ENCODE measurements at regions not wholly inside any gene's neighbourhood (a gene's known extent, or its start where the extent isn't known, plus 50 kb on each side); places are given as distances from the start of the nearest gene placed in this dataset.

DNA sequence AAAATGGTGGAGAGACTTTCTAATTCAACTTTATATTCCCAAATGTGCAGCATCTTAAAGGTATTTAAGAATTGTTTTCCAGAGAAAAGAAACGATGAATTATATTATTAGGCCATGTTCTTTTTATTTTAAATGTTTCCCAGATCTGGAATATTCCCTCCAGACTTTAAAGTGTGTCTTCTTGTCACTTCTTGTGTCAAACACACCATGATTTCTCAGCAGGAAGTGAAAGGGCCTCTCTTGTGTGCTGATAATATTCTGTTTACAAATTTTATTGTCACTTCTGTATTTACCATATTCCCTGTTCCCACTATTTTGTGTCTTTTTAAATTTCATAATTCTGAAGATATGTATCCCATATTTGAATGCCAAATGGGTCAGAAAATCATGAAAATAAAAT lies 455.0 kb upstream of the FLRT2 start:
- TF ChIP-seq POLR2A (IDR thresholded peaks at IDR 0.05) = no peak
- TF ChIP-seq, protein P1, sequence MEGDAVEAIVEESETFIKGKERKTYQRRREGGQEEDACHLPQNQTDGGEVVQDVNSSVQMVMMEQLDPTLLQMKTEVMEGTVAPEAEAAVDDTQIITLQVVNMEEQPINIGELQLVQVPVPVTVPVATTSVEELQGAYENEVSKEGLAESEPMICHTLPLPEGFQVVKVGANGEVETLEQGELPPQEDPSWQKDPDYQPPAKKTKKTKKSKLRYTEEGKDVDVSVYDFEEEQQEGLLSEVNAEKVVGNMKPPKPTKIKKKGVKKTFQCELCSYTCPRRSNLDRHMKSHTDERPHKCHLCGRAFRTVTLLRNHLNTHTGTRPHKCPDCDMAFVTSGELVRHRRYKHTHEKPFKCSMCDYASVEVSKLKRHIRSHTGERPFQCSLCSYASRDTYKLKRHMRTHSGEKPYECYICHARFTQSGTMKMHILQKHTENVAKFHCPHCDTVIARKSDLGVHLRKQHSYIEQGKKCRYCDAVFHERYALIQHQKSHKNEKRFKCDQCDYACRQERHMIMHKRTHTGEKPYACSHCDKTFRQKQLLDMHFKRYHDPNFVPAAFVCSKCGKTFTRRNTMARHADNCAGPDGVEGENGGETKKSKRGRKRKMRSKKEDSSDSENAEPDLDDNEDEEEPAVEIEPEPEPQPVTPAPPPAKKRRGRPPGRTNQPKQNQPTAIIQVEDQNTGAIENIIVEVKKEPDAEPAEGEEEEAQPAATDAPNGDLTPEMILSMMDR (IDR thresholded peaks at IDR 0.05) = no peak
